Fibroblast of lung (primary cell): ENCODE measurements at regions not wholly inside any gene's neighbourhood (a gene's known extent, or its start where the extent isn't known, plus 50 kb on each side); places are given as distances from the start of the nearest gene placed in this dataset.

Source experiments
- DNase-seq, 2 donors: peaks; one replicate each; pipeline versions ENCODE4 v3.0.0 to v3.0.0-alpha.2; 2010; ENCODE audit warnings: low read depth in 2 of 2
- H2AFZ ChIP-seq: 2 replicates; pipeline ENCODE4 v1.5.1; 2012; ENCODE audit warnings: low read length, control low read depth, inconsistent platforms
- H3K27ac ChIP-seq: 2 replicates; pipeline ENCODE4 v1.5.1; 2011; ENCODE audit warnings: low read length, control low read depth; ENCODE audit not compliant: insufficient read depth
- H3K27me3 ChIP-seq: 2 replicates; pipeline ENCODE4 v1.5.1; 2011; ENCODE audit warnings: mild to moderate bottlenecking, low read length; ENCODE audit not compliant: control insufficient read depth, insufficient read depth
- H3K36me3 ChIP-seq: 2 replicates; pipeline ENCODE4 v1.5.1; 2011; ENCODE audit warnings: low read length; ENCODE audit not compliant: control insufficient read depth, insufficient read depth
- H3K4me1 ChIP-seq: 2 replicates; pipeline ENCODE4 v1.5.1; 2011; ENCODE audit warnings: low read length; ENCODE audit not compliant: control insufficient read depth, insufficient read depth; ENCODE audit errors: extremely low read depth
- H3K4me2 ChIP-seq: 2 replicates; pipeline ENCODE4 v1.5.1; 2011; ENCODE audit warnings: low read length, control low read depth; ENCODE audit not compliant: insufficient read depth; ENCODE audit errors: extremely low read depth
- H3K4me3 ChIP-seq, 4 experiments: fragments of 200-600 bp in 1 of 4; sonication (generic) in 1 of 4; replicated peaks in 1 of 4; 2 replicates each; pipeline ENCODE4 v1.5.1; 2011 to 2016; ENCODE audit warnings: low read length in 4 of 4, low read depth in 3 of 4, mild to moderate bottlenecking in 3 of 4, control low read depth in 2 of 4, inconsistent platforms in 1 of 4, mixed read lengths in 1 of 4; ENCODE audit not compliant: insufficient read depth in 1 of 4; ENCODE audit errors: control extremely low read depth in 1 of 4
- H3K79me2 ChIP-seq: 2 replicates; pipeline ENCODE4 v1.5.1; 2012; ENCODE audit warnings: mild to moderate bottlenecking, low read length, inconsistent platforms; ENCODE audit not compliant: control insufficient read depth, insufficient read depth
- H3K9ac ChIP-seq: 2 replicates; pipeline ENCODE4 v1.5.1; 2011; ENCODE audit warnings: mild to moderate bottlenecking, low read length, control low read depth; ENCODE audit not compliant: insufficient read depth
- H3K9me3 ChIP-seq: 2 replicates; pipeline ENCODE4 v1.5.1; 2012; ENCODE audit warnings: low read depth, low read length; ENCODE audit not compliant: control insufficient read depth, insufficient read depth
- H4K20me1 ChIP-seq: 2 replicates; pipeline ENCODE4 v1.5.1; 2011; ENCODE audit warnings: low read length; ENCODE audit not compliant: control insufficient read depth, insufficient read depth; ENCODE audit errors: extremely low read depth
- CTCF ChIP-seq, 2 donors: IDR thresholded peaks in 1 of 2; conservative IDR thresholded peaks in 1 of 2; 1 replicate in 1 of 2; 2 replicates in 1 of 2; pipeline ENCODE4 v1.5.1; 2011 to 2012; ENCODE audit warnings: low read length in 2 of 2, control low read depth in 1 of 2, inconsistent platforms in 1 of 2, low read depth in 1 of 2, mild to moderate bottlenecking in 1 of 2
- EZH2 ChIP-seq: IDR thresholded peaks from 2 replicates; pipeline ENCODE4 v1.5.1; 2012; ENCODE audit warnings: low read length, control low read depth, mild to moderate bottlenecking; ENCODE audit errors: missing control alignments

GRCh38 chr3:34394978-34395748 is 596.7 kb downstream of the PDCD6IP start:
- H3K27me3 ChIP-seq = no peaks in the 10 kb centered on the region
- no peaks in the 10 kb centered on the region for H3K79me2 ChIP-seq
- no peak overlapping the region for H3K9ac ChIP-seq
- no peaks in the 10 kb centered on the region for H3K4me1 ChIP-seq
- H2AFZ ChIP-seq = no peak overlapping the region
- DNase-seq = no peak
- no peak overlapping the region for H3K27ac ChIP-seq
- H3K9me3 ChIP-seq = no peaks in the 10 kb centered on the region
- H3K36me3 ChIP-seq = no peaks in the 10 kb centered on the region
- no peak overlapping the region for H3K4me3 ChIP-seq
- no peak overlapping the region for H3K4me2 ChIP-seq
- TF ChIP-seq EZH2 (no peak), CTCF (conservative IDR thresholded peaks at IDR 0.05 in 1 of 2, IDR thresholded peaks at IDR 0.05 in 1 of 2; ENCODE audit: low read depth in 1 of 2, low read length in 2 of 2) (no peak)
- H4K20me1 ChIP-seq = no peaks in the 10 kb centered on the region

- H3K4me3 ChIP-seq = no peak overlapping the region
- H3K36me3 ChIP-seq = no peaks in the 10 kb centered on the region
- H3K27me3 ChIP-seq = no peaks in the 10 kb centered on the region
- H3K27ac ChIP-seq = no peak overlapping the region
- H3K4me2 ChIP-seq = no peak overlapping the region
- DNase-seq = no peak
- TF ChIP-seq CTCF (conservative IDR thresholded peaks at IDR 0.05 in 1 of 2, IDR thresholded peaks at IDR 0.05 in 1 of 2; ENCODE audit: low read depth in 1 of 2, low read length in 2 of 2) = no peak
- TF ChIP-seq EZH2 = no peak
- no peaks in the 10 kb centered on the region for H3K4me1 ChIP-seq
- H4K20me1 ChIP-seq = no peaks in the 10 kb centered on the region
- H3K9ac ChIP-seq = no peak overlapping the region
- H3K79me2 ChIP-seq = no peaks in the 10 kb centered on the region
- no peak overlapping the region for H2AFZ ChIP-seq
- H3K9me3 ChIP-seq = no peaks in the 10 kb centered on the region
These were observed 597.9 kb downstream of the PDCD6IP start for GRCh38 chr3:34396288-34396687.

- no peak overlapping the region for H3K4me3 ChIP-seq
- no peaks in the 10 kb centered on the region for H4K20me1 ChIP-seq
- no peak for DNase-seq
- H3K4me2 ChIP-seq = no peak overlapping the region
- H3K9me3 ChIP-seq = no peaks in the 10 kb centered on the region
- TF ChIP-seq EZH2 (no peak), CTCF (conservative IDR thresholded peaks at IDR 0.05 in 1 of 2, IDR thresholded peaks at IDR 0.05 in 1 of 2; ENCODE audit: low read depth in 1 of 2, low read length in 2 of 2) (no peak)
- no peaks in the 10 kb centered on the region for H3K4me1 ChIP-seq
- no peak overlapping the region for H2AFZ ChIP-seq
- no peaks in the 10 kb centered on the region for H3K27me3 ChIP-seq
- H3K79me2 ChIP-seq = no peaks in the 10 kb centered on the region
- H3K9ac ChIP-seq = no peak overlapping the region
- no peak overlapping the region for H3K27ac ChIP-seq
- no peaks in the 10 kb centered on the region for H3K36me3 ChIP-seq
These were observed 598.5 kb downstream of the PDCD6IP start for GRCh38 chr3:34396956-34397355.
